LNCaP clone FGC (cell line): ENCODE measurements at regions not wholly inside any gene's neighbourhood (a gene's known extent, or its start where the extent isn't known, plus 50 kb on each side); places are given as distances from the start of the nearest gene placed in this dataset.
A peak's percentile ranks its signal among the peaks of the same experiment; 100 is the strongest.
"Not testable (repeated sequence)": the region's sequence is repeated elsewhere in the genome, so short reads cannot be mapped to it uniquely, and the experiment has no call there.

Experiments
- DNase-seq: peaks from one replicate; pipeline ENCODE4 v3.0.0-alpha.2; 2011; ENCODE audit warnings: low read depth
- H3K4me3 ChIP-seq: 2 replicates; pipeline ENCODE4 v1.5.1; 2011; ENCODE audit warnings: mild to moderate bottlenecking, low read depth, low read length, control low read depth
- TF ChIP-seq, protein P1 (sequence below): IDR thresholded peaks from 2 replicates; pipeline ENCODE4 v1.5.1; 2012; ENCODE audit warnings: mild to moderate bottlenecking; ENCODE audit not compliant: control insufficient read depth, insufficient read depth; ENCODE audit errors: extremely low read depth

DNA sequence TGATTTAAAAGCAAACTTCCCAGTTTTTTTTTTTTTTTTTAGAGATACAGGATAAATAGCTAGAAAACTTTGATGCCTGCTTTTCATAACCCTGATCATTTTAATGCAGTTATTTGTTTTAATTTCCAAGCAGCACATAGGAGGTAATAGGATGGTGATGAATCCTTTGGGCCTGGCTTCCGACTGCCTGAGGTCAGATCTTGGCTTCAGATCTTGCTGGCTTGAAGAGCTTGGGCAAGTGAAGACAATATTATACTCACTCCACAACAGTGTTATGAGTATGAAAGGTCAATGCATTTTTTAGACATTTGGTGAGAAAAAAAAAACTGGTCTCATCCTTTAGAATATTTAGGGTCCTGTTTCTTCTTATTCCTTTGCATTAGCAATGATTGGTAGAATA, 124.8 kb upstream of the PRKCQ start:
- TF ChIP-seq, protein P1, sequence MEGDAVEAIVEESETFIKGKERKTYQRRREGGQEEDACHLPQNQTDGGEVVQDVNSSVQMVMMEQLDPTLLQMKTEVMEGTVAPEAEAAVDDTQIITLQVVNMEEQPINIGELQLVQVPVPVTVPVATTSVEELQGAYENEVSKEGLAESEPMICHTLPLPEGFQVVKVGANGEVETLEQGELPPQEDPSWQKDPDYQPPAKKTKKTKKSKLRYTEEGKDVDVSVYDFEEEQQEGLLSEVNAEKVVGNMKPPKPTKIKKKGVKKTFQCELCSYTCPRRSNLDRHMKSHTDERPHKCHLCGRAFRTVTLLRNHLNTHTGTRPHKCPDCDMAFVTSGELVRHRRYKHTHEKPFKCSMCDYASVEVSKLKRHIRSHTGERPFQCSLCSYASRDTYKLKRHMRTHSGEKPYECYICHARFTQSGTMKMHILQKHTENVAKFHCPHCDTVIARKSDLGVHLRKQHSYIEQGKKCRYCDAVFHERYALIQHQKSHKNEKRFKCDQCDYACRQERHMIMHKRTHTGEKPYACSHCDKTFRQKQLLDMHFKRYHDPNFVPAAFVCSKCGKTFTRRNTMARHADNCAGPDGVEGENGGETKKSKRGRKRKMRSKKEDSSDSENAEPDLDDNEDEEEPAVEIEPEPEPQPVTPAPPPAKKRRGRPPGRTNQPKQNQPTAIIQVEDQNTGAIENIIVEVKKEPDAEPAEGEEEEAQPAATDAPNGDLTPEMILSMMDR: no peak
- no peak for DNase-seq
- no peak overlapping the region for H3K4me3 ChIP-seq

DNA sequence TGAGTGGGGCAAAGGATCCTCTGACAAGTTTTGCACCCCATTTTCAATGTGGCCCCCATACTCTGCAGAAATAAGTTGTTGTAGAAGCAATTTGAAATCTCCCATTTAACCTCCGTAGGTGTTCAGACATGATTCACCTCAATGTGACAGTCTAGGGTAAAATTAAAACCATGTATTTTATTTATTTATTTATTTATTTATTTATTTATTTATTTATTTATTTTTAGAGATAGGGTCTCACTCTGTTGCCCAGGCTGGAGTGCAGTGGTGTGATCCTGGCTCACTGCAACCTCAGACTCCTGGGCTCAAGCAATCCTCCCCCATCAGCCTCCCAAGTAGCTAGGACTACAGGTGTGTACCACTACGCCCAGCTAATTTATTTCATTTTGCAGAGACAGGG, 122.8 kb upstream of the PRKCQ start:
- H3K4me3 ChIP-seq, DNase-seq: not testable (repeated sequence)

DNA sequence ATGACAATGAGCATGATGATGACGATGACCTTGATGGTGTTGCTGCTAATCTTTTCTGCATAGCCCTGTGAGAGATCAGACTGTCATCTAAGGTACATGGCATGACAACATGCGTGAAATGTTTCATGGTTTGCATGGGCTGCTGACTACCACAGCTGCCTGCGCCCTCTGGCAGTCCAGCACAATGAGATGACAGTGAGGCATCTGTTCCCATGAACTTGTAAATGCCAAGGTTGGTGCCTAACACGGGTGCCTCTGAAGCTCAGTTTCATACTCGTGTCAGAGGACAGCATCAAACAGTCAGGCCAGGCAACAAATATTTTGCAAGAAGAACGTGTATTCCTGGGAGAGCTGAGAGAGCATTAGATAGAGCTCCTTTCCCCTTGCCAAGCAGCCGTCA, 122.0 kb upstream of the PRKCQ start:
- TF ChIP-seq, protein P1: no peak
- DNase-seq: no peak

DNA sequence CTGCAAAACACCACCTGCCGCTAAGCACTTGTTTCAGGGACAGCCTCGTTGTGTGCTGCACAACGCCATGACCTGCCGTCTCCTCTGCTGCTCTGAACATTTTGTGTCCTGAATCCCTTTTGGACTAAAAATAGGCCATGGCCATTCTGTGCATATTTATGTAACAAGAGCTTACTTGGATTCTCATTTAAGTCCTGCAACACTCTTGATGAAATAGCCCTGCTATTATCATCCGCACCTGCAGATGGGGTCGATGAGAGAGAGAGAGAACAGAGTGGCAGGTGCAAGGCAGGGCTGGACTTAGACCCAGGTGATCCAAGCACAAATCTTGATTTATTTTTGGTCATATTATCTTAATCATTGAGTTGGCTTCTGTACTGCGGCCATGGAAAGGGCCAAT, 121.2 kb upstream of the PRKCQ start:
- H3K4me3 ChIP-seq: no peak overlapping the region
- TF ChIP-seq, protein P1: 0 out of 2 replicates have a peak, but pooled peaks have one; percentile 15
- no peak for DNase-seq

More for the DNA sequence above, 122.0 kb upstream of the PRKCQ start:
- H3K4me3 ChIP-seq: no peak overlapping the region

DNA sequence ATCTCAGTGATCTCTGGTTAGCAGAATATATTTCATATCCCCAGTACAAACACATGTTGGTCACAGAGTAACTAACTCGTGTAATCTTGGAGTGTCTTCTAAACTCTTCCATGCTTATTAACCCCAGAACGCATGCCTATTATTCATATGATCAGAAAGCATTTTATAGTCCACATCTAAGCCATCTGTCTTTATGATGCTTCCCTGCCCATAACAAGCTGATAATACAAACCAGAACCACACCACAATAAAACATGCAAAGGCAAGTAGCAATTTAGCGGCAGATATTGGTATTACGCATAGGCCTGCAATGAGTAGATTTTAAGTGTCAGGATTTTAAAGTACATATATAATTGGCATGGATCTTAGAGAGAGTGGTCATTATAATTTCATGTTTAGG, 120.0 kb upstream of the PRKCQ start:
- TF ChIP-seq, protein P1: no peak
- DNase-seq: no peak
- no peak overlapping the region for H3K4me3 ChIP-seq

DNA sequence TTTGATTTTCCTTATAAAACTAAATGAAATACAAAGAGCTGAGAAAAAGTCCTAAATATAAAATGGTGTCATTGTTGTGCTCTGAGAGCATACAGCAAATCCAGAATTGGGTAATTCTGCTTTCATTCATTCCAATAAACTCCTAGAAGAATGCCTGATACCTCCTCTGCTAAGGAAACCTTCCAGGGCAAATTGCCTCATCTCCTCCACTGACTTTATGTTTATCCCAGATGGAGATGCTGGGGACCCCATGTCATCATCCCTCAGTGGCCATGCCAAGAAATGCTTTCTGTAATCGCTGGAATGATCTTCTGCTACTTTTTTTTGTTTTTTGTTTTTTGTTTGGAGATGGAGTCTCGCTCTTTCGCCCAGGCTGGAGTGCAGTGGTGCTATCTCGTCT, 119.3 kb upstream of the PRKCQ start:
- TF ChIP-seq, protein P1: no peak
- no peak for DNase-seq
- H3K4me3 ChIP-seq: no peak overlapping the region

DNA sequence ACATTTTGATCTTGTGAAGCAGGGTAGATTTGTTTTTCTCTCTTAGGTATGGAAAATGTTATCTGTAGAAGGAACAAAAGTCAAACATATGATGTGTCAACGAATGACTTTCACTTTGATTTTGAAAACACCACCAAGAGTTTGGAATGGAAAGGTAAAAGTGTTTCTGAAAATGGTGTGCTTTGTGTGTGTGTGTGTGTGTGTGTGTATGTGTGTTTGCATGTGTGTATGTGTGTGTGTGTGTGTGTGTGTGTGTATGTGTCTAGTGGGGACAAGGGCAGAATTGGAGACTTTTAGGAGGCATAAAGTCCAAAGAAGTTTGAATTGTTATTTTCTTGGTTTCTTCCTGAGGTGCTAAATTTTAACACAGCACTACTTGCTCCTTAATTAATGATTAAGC, 115.4 kb upstream of the PRKCQ start:
- TF ChIP-seq, protein P1: no peak

More for the DNA sequence above, 115.4 kb upstream of the PRKCQ start:
- no peak overlapping the region for H3K4me3 ChIP-seq
- DNase-seq: no peak
